AG04450 (cell line): ENCODE measurements at regions not wholly inside any gene's neighbourhood (a gene's known extent, or its start where the extent isn't known, plus 50 kb on each side); places are given as distances from the start of the nearest gene placed in this dataset.

Source experiments
- CTCF ChIA-PET: fragments of 300-600, 350-600 bp; formaldehyde crosslinking; extraction: SDS; loops from one replicate; lab custom pipeline; 2022; ENCODE audit warnings: antibody characterized with exemption, inconsistent platforms; lab: Charles Lee
- POLR2A ChIA-PET: fragments of 350-600 bp; formaldehyde crosslinking; extraction: SDS; loops from one replicate; lab custom pipeline; 2021; ENCODE audit warnings: antibody characterized with exemption, inconsistent platforms; lab: Yijun Ruan, JAX
- DNase-seq: peaks from one replicate; pipeline ENCODE4 v3.0.0-alpha.2; 2011; ENCODE audit warnings: low read depth, low spot score
- H3K27ac ChIP-seq: one replicate; pipeline ENCODE4 v1.5.1; 2012; ENCODE audit warnings: low read depth, low read length, control low read depth
- H3K27me3 ChIP-seq: one replicate; pipeline ENCODE4 v1.6.0; 2012; ENCODE audit warnings: low read length; ENCODE audit not compliant: control insufficient read depth, insufficient read depth
- H3K4me3 ChIP-seq: 2 replicates; pipeline ENCODE4 v1.5.1; 2011; ENCODE audit warnings: mild to moderate bottlenecking, low read depth, low read length, control low read depth
- H3K9me3 ChIP-seq: 2 replicates; pipeline ENCODE4 v1.5.1; 2012; ENCODE audit warnings: low read length; ENCODE audit not compliant: control insufficient read depth, insufficient read depth
- CTCF ChIP-seq: IDR thresholded peaks from 2 replicates; pipeline ENCODE4 v1.5.1; 2011; ENCODE audit warnings: low read depth, low read length, control low read depth, inconsistent platforms

GRCh38 chr18:44143072-44143471, 537.6 kb upstream of the SETBP1 start:
- no peaks in the 10 kb centered on the region for H3K9me3 ChIP-seq
- H3K27ac ChIP-seq, result no peak overlapping the region
- CTCF ChIA-PET, result interaction anchor here (1.3 kb wide), 1 partner anchor 12 kb away, joined by 3 read pairs; no protein-coding TSS in a partner anchor
- TF ChIP-seq CTCF, result no peak
- no peak for DNase-seq
- POLR2A ChIA-PET, result no interaction called here
- no peaks in the 10 kb centered on the region for H3K27me3 ChIP-seq
- no peak overlapping the region for H3K4me3 ChIP-seq

- POLR2A ChIA-PET, result no interaction called here
- H3K27ac ChIP-seq, result no peak overlapping the region
- no peak overlapping the region for H3K4me3 ChIP-seq
- H3K9me3 ChIP-seq, result no peaks in the 10 kb centered on the region
- TF ChIP-seq CTCF, result no peak
- no peaks in the 10 kb centered on the region for H3K27me3 ChIP-seq
- CTCF ChIA-PET, result no interaction called here
- peak; percentile 3 for DNase-seq
Observed at GRCh38 chr18:44149706-44150105, 531.0 kb upstream of the SETBP1 start.

GRCh38 chr18:44153981-44154380, 526.7 kb upstream of the SETBP1 start:
- no peak for DNase-seq
- Histone ChIP-seq H3K9me3 (no peaks in the 10 kb centered on the region), H3K27ac (no peak overlapping the region), H3K27me3 (no peaks in the 10 kb centered on the region), H3K4me3 (no peak overlapping the region)
- ChIA-PET POLR2A (no interaction called here), CTCF (interaction anchor here (0.5 kb wide), 1 partner anchor 58 kb away, joined by 3 read pairs; no protein-coding TSS in a partner anchor)
- no peak for TF ChIP-seq CTCF

- no peak overlapping the region for H3K4me3 ChIP-seq
- POLR2A ChIA-PET, result no interaction called here
- DNase-seq, result no peak
- CTCF ChIA-PET, result interaction anchor here (0.7 kb wide), 1 partner anchor 10 kb away, joined by 3 read pairs; no protein-coding TSS in a partner anchor
- TF ChIP-seq CTCF, result no peak
- H3K27me3 ChIP-seq, result no peaks in the 10 kb centered on the region
- H3K9me3 ChIP-seq, result no peaks in the 10 kb centered on the region
- no peak overlapping the region for H3K27ac ChIP-seq
Observed at GRCh38 chr18:44156126-44156525, 524.6 kb upstream of the SETBP1 start.

GRCh38 chr18:44156776-44157335, 523.8 kb upstream of the SETBP1 start:
- TF ChIP-seq CTCF, result no peak
- Histone ChIP-seq H3K27ac (no peak overlapping the region), H3K9me3 (no peaks in the 10 kb centered on the region), H3K27me3 (no peaks in the 10 kb centered on the region), H3K4me3 (no peak overlapping the region)
- POLR2A ChIA-PET, result no interaction called here
- DNase-seq, result no peak
- CTCF ChIA-PET, result no interaction called here
